ENCODE measurements at regions not wholly inside any gene's neighbourhood (a gene's known extent, or its start where the extent isn't known, plus 50 kb on each side); places are given as distances from the start of the nearest gene placed in this dataset.
"Not testable (repeated sequence)": the region's sequence is repeated elsewhere in the genome, so short reads cannot be mapped to it uniquely, and the experiment has no call there.

DNA sequence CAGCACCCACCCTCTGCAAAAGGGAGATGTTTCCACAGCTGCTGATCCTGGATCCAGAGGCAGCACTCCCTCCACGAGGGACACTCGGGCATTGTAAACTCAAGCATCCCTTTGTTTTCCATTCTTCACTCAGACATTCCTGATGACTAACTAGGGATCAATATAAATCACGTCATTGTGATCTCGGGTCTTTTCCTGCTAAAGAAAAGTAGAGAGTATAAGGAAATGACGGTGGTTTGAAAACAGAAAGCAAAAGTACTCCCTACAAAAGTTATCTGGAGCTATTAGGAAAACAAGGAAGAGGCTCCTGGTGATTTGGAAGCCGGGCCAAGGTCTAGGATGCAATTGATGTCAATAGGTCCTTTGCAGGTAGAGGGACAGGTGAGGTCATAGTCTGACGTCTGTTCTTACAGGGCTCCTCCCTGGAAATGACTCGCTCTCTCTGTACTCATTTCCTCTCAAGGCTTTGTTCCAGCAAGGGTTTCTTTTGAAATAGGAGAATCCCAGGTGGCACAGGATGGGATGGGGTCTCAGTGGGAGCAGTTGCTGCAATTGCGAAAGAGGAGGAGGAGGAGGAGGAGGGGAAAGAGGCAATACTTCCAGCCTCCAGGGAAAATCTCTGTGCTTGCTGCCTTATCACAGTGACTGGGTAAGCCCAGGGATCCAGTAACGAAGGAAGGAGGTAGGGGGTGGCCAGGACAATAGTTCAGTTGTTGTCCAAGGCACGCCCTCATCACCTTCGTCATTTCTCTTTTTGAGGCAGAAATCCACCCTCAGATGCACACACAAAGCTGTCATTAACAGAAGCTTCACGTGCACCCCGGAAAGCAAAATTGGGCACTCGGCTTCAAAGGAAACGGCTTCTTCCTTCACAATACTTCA lies 222.8 kb downstream of the LY86 start:
- DNase-seq (ENCODE audit: low read depth, low spot score): peak; percentile 76

DNA sequence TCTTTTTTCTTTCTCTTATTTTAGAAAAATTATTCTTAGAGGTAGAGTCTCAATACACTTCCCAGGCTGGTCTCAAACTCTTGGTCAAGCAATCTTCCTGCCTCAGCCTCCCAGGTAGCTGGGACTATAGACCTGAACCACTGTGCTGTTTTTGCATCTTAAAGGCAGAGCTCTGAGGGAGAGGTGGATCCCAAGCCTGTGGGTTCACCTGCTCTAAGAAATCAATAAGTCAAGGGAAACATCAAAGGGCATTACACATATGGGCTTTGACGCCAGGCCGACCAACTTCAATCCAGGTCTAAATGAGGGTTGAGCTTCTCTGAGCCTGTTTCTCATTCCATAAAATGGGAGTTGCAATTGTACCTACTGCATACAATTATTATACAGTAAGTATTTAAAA lies 223.9 kb downstream of the LY86 start:
- DNase-seq (ENCODE audit: low read depth, low spot score): no peak

DNA sequence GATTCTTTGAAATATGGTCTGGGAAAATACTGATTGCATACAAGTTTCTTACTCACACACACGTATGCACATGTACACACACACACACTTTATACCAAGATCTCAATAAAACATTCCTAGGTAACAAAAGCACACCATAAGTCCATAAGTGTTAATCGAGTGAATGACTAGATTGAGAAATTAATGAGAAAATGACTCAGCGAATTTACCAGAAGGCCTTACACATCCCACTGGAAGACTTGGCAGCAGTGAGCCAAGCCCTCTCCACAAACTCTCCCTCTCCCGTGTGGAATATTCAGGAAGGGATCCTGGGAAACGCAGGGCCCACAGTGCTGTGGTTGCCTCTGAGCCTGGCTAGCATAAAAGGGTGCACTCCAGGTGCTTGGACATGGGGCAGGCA lies 227.2 kb downstream of the LY86 start:
- no peak for DNase-seq (ENCODE audit: low read depth, low spot score)

DNA sequence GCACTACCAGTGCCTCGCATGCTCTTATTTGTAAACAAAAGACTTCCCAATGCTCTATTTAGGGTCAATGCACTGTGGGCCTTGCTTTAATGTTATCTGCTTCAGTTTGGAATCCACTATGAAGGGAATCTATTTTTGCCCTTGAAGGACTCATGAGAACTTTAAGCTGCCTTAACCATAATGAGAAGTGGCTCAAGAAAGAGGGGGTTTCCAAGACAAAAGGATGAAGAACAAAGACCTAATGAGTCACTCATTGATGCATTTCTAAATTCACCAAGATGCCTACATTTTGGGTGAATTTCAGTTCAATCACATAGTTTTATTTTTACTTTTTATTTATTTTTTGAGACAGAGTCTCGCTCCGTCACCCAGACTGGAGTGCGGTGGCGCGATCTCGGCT lies 228.2 kb downstream of the LY86 start:
- DNase-seq (ENCODE audit: low read depth, low spot score): no peak

DNA sequence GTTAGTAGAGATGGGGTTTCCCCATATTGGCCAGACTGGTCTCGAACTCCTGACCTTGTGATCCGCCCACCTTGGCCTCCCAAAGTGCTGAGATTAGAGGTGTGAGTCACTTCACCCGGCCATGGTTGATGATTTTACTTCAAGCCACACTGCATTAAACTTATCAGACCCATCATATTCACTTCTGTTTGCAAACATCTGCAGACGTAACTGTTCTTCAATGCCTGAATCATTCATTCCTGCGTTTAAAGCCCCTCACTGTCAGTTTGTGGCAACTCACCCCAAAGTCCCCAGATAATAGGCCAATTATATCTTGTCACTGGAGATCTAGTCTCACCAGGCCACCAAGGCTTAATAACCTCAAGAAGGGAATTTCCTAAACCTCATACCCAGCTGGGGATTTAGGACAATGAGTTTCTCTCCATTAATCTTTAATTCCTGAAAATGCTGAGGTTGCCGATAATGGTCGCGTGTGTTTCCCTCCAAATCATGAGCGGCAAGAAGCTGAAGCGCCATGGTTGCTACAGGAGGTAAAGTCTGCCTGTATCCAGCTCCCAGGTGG lies 229.6 kb downstream of the LY86 start:
- DNase-seq (ENCODE audit: low read depth, low spot score): no peak

DNA sequence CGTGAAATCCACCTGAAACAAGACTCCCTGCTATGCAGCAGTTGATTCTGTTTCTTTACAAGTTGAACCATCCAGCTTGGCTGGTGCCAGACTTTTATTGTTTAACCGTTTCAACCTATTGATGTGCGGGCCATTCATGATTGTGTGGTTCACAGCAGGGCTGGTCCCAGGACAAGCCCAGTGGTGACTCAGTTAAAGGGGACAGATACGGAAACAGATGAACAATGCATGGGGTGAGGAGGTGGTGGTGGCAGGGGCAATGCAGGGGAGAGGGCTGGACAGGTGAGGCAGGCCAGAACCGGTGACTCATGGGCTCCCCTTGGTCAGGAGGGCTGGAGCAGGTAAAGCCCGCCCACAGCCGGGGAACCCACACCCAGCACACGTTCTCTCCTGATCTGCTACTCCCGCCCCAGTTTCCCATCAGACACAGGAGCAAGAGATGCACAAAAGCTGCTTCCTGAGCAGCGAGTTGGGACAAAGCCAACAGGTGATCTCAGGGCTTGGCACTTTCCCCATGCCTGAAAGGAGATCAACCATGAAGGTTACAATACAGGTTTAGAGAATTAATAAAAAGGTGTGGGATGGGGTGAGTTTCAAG lies 232.2 kb downstream of the LY86 start:
- peak; percentile 75 for DNase-seq (ENCODE audit: low read depth, low spot score)

DNA sequence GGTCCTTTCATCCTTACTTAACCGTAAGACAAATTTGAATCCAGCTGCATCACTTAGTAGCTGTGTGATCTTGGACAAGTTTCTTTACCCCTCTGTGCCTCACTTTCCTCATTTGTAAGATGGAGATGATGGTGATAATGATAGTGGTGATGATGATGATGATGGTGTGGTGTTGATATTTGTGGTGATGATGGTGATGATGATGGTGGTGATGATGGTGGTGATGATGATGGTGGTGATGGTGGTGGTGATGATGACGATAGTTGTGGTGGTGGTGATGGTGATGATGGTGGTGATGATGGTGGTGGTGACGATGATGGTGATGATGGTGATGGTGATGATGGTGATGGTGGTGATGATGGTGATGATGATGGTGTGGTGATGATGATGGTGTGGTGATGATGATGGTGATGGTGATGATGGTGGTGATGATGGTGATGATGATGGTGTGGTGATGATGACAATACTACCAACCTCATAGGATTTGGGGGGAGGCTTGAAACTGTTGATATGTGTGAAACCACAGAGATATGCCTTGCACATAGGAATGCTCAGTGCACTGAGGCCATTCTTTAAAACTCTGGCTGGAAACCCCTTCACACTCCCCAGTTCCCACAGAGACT lies 233.2 kb downstream of the LY86 start:
- DNase-seq (ENCODE audit: low read depth, low spot score): no peak

DNA sequence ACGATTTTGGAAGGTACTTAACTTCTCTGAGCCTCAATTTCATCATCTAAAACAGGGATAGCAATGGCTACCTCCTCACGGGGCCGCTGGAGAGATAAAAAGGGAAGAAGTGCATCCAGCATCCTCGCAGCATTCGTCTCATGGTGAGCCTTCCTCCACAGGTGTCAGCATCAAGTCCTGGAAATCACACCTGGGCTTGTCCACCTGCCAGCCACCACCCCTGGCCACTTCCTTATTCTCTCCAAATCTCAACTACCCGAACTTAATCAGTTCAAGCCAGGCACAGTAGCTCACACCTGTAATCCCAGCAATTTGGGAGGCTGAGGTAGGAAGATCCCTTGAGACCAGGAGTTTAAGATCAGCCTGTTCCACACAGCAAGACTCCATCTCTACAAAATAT lies 234.5 kb downstream of the LY86 start:
- no peak for DNase-seq (ENCODE audit: low read depth, low spot score)

DNA sequence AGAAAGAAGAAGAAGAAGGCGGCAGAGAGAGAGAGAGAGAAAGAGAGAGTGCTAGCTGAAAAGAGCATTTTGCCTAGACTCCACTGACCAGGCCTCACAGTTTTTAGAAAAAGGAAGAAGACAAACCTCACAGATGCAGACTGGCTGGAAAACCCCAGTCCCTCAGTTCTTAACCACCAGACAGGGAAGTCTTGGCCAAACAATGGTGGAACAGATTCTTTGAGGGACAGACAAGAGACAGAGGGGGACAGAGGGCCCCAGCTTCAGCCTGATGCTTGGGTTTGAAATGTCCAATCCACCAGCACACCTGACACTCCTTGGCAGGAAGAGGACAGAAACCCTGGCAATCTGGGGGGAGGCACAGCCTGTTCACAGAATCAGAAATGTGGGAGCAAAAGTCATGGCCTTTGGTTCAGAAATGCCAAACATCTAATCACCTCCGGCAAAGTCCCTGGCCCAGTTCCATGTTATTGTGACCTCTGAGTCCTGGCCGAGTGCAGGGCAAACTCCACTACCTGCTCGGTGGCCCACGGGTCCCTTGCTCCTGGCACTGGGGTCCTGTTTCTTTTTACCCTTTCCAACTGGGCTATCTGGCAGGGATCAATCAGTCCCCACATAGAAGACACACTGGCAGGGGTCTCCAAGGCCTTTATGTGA lies 235.2 kb downstream of the LY86 start:
- DNase-seq (ENCODE audit: low read depth, low spot score): no peak

DNA sequence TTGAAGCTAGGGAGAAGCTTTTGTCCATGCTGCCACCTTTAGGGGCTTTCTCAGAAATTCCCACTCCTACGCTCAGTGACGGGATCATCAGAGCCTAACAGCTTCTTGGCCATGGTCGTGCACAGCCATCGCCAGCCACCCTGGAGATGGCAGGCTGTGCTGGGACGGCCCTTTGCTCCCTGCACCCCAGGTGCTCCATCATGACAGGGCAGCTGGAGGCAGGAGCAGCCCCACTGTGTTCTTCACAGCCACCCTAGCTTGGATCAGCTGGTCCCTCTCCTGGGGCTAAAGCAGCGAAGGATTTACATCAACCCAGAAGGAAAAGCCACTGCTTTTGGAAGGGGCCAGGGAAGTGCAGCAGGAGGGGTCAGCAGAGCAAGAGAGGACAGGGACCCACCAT lies 235.9 kb downstream of the LY86 start:
- DNase-seq (ENCODE audit: low read depth, low spot score): no peak

DNA sequence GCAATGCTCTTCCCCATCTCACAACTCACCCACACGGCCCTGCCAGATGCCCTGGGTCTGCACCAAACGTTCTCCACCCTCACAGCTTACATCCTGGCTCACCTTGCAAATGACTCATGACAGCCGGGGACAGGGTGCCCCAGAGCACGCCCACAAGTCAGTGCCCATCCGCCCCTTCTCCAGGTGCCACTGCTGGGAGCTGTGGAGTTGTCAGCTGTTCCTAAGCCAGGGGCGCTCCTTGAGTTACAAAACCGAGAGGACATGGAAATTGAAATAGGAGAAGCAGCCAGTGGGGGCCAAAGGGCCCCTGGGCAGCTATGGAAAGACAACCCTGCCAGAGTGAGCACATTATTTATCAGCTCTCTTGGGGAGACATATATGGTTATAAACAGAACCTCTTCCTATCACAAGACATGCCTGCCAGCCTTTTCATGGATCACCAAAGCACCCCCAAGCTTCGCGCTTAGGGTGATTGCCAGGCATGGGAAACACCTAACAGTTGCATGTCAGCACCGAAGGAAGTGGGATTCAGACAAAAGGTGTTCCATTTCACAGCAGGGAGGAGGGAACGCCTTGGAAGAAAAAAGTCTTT lies 236.8 kb downstream of the LY86 start:
- peak; percentile 36 for DNase-seq (ENCODE audit: low read depth, low spot score)

DNA sequence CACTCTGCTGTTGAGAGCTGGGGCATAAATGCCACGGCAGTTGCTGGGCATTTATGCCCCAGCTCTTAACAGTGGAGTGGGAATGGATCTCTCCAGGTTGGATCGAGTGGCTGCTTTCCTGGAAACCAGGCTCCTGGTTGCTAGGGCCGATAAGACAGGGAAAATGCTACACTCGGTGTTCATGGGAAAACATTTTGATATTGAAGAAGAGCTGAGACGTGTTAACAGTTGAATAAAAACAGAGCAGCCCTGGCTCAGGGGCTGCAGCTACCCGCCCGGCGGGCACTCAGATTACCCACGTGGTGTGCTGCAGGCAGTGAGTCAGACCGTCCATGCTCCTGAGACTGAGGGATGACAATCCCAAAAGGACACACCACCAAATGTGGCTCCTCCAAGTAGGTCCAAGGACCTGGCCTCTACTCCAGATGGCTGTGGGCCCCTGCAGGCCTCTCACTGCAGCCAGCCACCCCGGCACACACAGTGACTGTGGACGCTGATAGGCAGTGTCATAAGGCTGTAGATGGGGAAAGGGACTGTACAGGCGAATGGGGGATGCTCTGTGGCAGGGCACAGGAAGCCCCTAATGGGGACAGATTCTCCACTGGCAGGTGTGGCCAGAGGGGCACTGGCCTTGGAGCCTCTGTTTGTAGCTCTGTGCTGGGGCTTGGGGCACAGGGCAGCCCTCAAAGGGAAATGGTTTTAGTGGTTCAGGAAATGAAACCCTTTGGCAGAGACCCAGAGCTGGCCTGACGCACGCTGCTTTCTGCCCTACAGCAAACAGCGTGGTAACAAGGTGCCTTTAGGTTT lies 237.8 kb downstream of the LY86 start:
- no peak for DNase-seq (ENCODE audit: low read depth, low spot score)

DNA sequence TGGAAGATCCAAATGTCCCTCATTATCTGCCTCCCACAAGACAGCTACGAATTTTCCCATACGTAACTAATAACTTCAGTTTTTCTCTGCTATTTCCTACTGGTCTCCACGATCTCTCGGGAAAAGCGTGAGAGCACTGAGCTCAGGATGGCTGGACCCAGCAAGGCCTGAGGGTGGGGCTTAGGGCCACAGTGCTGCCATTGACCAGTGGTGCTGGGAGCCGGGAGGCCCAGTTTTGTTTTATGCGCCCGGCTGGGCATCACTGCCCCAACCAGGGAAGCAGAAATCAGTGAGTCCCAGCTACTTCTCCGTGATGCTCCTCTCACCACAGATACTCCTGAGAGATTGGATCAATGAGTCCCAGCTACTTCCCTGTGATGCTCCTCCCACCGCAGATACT lies 238.4 kb downstream of the LY86 start:
- no peak for DNase-seq (ENCODE audit: low read depth, low spot score)

DNA sequence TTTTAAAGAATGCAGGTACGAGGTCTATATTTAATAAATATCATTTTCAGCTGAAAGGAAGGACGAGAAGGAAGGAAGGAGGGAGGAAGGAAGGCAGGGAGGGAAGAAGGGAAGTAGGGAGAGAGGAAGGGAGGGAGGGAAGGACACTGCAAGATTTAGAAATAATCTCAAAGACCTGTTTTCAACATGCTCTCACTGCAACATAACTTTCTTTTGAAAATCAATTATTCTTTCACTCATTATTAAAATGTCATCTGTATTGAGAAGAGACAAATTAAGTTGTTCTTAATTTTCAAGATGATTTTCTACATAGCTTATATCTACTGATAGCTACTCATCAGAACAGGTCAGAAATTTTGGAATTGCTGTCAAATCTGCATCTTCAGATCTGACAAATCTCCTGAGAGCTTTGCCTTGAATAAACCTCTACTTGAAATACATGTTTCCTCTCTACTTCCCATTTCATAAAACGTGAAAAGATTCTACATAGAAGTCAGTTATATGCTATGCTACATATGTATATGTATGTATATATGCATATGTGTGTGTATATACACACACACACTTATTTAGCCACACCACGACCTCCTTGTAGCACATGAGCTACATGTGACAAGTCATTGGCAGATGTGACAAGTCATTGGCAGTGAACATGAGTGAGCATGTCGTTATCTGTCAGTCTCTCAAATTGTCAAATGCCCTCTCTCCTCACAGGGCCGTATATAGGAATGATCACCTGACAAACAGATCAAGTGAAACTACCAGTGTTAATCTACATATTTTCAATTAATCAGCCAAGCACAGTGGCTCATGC lies 241.6 kb downstream of the LY86 start:
- no peak for DNase-seq (ENCODE audit: low read depth, low spot score)

DNA sequence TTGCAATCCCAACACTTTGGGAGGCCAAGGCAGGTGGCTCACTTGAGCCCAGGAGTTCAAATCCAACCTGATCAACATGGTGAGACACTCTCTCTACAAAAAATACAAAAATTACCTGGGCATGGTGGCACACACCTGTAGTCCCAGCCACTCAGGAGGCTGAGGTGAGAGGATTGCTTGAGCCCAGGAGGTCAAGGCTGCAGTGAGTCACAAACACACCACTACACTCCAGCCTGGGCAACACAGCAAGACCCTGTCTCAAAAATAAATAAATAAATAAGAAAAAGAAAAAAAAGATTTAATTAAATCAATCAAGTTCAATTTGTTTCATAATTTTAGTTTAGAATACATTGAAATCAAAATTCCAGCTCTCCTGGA lies 242.2 kb downstream of the LY86 start:
- not testable (repeated sequence) for DNase-seq (ENCODE audit: low read depth, low spot score)

DNA sequence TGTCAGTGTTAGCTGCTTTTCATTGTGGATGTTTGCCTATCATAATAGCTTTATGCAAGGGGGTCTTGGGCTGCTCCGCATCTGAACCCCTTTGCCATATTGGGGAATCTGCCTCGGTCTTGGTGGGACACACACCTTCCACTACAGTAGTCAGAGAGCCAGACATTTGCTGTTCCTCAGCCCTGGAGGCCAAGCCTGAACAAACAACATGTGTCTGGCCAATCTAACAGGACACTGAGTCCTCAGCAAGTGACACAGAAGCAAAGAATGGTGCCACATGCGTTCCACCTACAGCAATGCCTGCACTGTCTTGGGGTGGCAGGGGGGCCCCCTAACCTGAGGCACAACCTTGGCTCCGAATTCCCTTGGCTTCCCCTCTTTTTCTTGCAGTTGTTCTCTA lies 243.9 kb downstream of the LY86 start:
- DNase-seq (ENCODE audit: low read depth, low spot score): no peak

DNA sequence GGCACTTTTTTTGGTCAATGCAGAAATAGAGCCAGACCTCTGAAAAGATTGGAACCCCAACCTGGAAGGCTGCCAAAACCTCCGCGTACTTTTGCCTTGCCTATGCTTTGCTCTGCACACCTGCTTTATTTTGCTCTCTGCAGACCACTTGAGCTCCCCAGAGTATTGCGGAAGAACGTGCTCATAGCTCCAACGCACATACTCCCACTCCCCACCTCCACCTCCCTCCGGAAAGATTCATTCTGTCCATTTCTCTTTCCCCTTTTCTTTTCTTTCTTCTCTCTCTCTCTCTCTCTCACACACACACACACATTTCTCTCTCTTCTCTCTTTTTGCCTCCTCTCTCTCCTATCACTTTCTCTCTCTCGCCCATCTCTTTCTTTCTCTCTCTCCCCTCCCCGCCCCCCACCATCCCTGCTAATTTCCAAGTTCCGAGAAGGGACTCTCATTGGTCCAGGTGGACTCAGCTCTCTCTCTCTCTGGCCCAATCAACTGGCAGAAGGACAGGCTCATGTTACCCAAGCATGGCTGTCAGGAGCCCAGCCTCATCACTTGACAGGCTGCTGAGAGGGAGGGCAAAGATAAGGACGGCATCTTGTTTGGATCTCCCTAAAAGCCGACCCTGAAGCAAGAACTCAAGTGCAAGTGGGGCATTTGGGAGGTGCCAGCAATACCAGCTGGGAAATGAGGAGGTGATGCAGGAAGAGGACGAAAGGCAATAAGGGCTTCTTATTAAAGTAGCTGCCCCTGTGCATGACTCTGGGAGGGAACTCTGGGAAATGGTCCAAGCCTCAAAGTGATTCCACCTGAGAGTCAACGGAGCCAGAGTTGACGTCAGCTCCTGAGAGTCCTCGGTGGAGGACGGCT lies 246.1 kb downstream of the LY86 start:
- no peak for DNase-seq (ENCODE audit: low read depth, low spot score)

DNA sequence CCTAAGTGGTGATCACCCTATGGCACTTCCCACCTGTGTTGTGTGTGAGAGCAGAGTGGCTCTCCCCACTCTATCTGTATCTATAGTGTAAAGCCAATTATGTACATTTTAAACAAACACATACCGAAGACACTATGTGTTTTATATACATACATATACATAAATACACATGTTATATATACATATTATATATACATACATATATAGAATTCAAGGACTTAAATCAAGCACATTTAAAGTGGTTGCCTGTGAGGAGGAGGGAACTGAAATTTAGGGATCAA lies 246.6 kb downstream of the LY86 start:
- DNase-seq (ENCODE audit: low read depth, low spot score): no peak
